Ectodermal cell (in vitro differentiated cells): ENCODE measurements at regions not wholly inside any gene's neighbourhood (a gene's known extent, or its start where the extent isn't known, plus 50 kb on each side); places are given as distances from the start of the nearest gene placed in this dataset.

ENCODE experiments used
- H3K27ac ChIP-seq: 2 replicates; pipeline ENCODE4 v1.7.0; 2013; ENCODE audit warnings: mild to moderate bottlenecking, low read depth, low read length; ENCODE audit not compliant: insufficient read depth, poor library complexity, severe bottlenecking
- H3K27me3 ChIP-seq: 2 replicates; pipeline ENCODE4 v1.7.0; 2013; ENCODE audit warnings: mild to moderate bottlenecking, low read length; ENCODE audit not compliant: insufficient read depth, control insufficient read depth, poor library complexity, severe bottlenecking
- H3K36me3 ChIP-seq: one replicate; pipeline ENCODE4 v1.7.0; 2013; ENCODE audit warnings: low read length; ENCODE audit not compliant: control insufficient read depth, insufficient read depth
- H3K4me1 ChIP-seq: one replicate; pipeline ENCODE4 v1.7.0; 2013; ENCODE audit warnings: low read length; ENCODE audit not compliant: control insufficient read depth, insufficient read depth
- H3K4me3 ChIP-seq: 2 replicates; pipeline ENCODE4 v1.7.0; 2013; ENCODE audit warnings: low read depth, low read length, control low read depth; ENCODE audit not compliant: insufficient read depth
- H3K9me3 ChIP-seq: 2 replicates; pipeline ENCODE4 v1.7.0; 2013; ENCODE audit warnings: mild to moderate bottlenecking, low read length, moderate library complexity; ENCODE audit not compliant: control insufficient read depth
- WGBS, 2 experiments: methylation state at CpG; one replicate each; pipeline ENCODE4 v1.1.7; 2013; ENCODE audit warnings: missing lambda C conversion rate in 2 of 2; 5-methylcytosine and 5-hydroxymethylcytosine counted together

- Histone ChIP-seq H3K4me1 (peaks cover 10% of the 10 kb centered on the region), H3K27ac (no peak overlapping the region), H3K4me3 (no peak overlapping the region), H3K27me3 (no peaks in the 10 kb centered on the region), H3K36me3 (no peaks in the 10 kb centered on the region), H3K9me3 (no peaks in the 10 kb centered on the region)
- 100% methylated on average over 1 of the region's 1 CpG; no CpG with 5 or more reads in 1 of the 2 experiments for WGBS, 2 experiments
Observed at GRCh38 chr2:53572696-53573095, 194.9 kb upstream of the CHAC2 start.

- Histone ChIP-seq H3K4me1 (no peaks in the 10 kb centered on the region), H3K27ac (no peak overlapping the region), H3K36me3 (no peaks in the 10 kb centered on the region), H3K27me3 (no peaks in the 10 kb centered on the region), H3K9me3 (no peaks in the 10 kb centered on the region), H3K4me3 (no peak overlapping the region)
- WGBS, 2 experiments = 94 to 95% methylated on average over 12 to 14 of the region's 14 CpGs
Observed at GRCh38 chr2:53569957-53570727, 197.5 kb upstream of the CHAC2 start.

GRCh38 chr2:53568469-53568868 lies 199.1 kb upstream of the CHAC2 start:
- 83 to 86% methylated on average over 4 of the region's 4 CpGs for WGBS, 2 experiments
- Histone ChIP-seq H3K27me3 (no peaks in the 10 kb centered on the region), H3K27ac (no peak overlapping the region), H3K9me3 (no peaks in the 10 kb centered on the region), H3K36me3 (no peaks in the 10 kb centered on the region), H3K4me1 (no peaks in the 10 kb centered on the region), H3K4me3 (no peak overlapping the region)

GRCh38 chr2:53567073-53567472 lies 200.5 kb upstream of the CHAC2 start:
- Histone ChIP-seq H3K27ac (no peak overlapping the region), H3K36me3 (no peaks in the 10 kb centered on the region), H3K4me1 (no peaks in the 10 kb centered on the region), H3K4me3 (no peak overlapping the region), H3K9me3 (no peaks in the 10 kb centered on the region), H3K27me3 (no peaks in the 10 kb centered on the region)

GRCh38 chr2:53562407-53562806 lies 205.2 kb upstream of the CHAC2 start:
- no peaks in the 10 kb centered on the region for H3K36me3 ChIP-seq
- H3K4me1 ChIP-seq = no peaks in the 10 kb centered on the region
- H3K27me3 ChIP-seq = no peaks in the 10 kb centered on the region
- H3K9me3 ChIP-seq = no peaks in the 10 kb centered on the region
- no peak overlapping the region for H3K27ac ChIP-seq
- WGBS, 2 experiments = 95 to 97% methylated on average over 2 to 4 of the region's 4 CpGs
- no peak overlapping the region for H3K4me3 ChIP-seq

GRCh38 chr2:53561155-53561554 lies 206.4 kb upstream of the CHAC2 start:
- H3K9me3 ChIP-seq = no peaks in the 10 kb centered on the region
- WGBS, 2 experiments = 89 to 91% methylated on average over 2 to 3 of the region's 4 CpGs
- H3K27ac ChIP-seq = no peak overlapping the region
- H3K4me3 ChIP-seq = no peak overlapping the region
- H3K36me3 ChIP-seq = no peaks in the 10 kb centered on the region
- no peaks in the 10 kb centered on the region for H3K27me3 ChIP-seq
- H3K4me1 ChIP-seq = no peaks in the 10 kb centered on the region

- H3K9me3 ChIP-seq = no peaks in the 10 kb centered on the region
- H3K4me3 ChIP-seq = no peak overlapping the region
- H3K4me1 ChIP-seq = no peaks in the 10 kb centered on the region
- H3K36me3 ChIP-seq = no peaks in the 10 kb centered on the region
- H3K27ac ChIP-seq = no peak overlapping the region
- WGBS, 2 experiments = 89 to 95% methylated on average over 2 of the region's 2 CpGs
- H3K27me3 ChIP-seq = no peaks in the 10 kb centered on the region
Observed at GRCh38 chr2:53559302-53559966, 208.2 kb upstream of the CHAC2 start.

- Histone ChIP-seq H3K27ac (no peak overlapping the region), H3K4me1 (no peaks in the 10 kb centered on the region), H3K4me3 (no peak overlapping the region), H3K27me3 (no peaks in the 10 kb centered on the region), H3K9me3 (no peaks in the 10 kb centered on the region), H3K36me3 (no peaks in the 10 kb centered on the region)
- 100% methylated on average over 1 of the region's 2 CpGs; no CpG with 5 or more reads in 1 of the 2 experiments for WGBS, 2 experiments
Observed at GRCh38 chr2:53558867-53559266, 208.7 kb upstream of the CHAC2 start.

GRCh38 chr2:53549497-53549896 lies 218.1 kb upstream of the CHAC2 start:
- H3K27ac ChIP-seq = no peak overlapping the region
- no peaks in the 10 kb centered on the region for H3K4me1 ChIP-seq
- H3K27me3 ChIP-seq = no peaks in the 10 kb centered on the region
- H3K9me3 ChIP-seq = no peaks in the 10 kb centered on the region
- H3K4me3 ChIP-seq = no peak overlapping the region
- WGBS, 2 experiments = 88 to 91% methylated on average over 4 of the region's 4 CpGs
- H3K36me3 ChIP-seq = no peaks in the 10 kb centered on the region

- H3K4me3 ChIP-seq = no peak overlapping the region
- H3K27me3 ChIP-seq = no peaks in the 10 kb centered on the region
- H3K36me3 ChIP-seq = no peaks in the 10 kb centered on the region
- no peaks in the 10 kb centered on the region for H3K4me1 ChIP-seq
- 95 to 96% methylated on average over 4 of the region's 4 CpGs for WGBS, 2 experiments
- no peak overlapping the region for H3K27ac ChIP-seq
- peaks cover 2% of the 10 kb centered on the region for H3K9me3 ChIP-seq
Observed at GRCh38 chr2:53545604-53546003, 222.0 kb upstream of the CHAC2 start.
